ENCODE measurements at regions not wholly inside any gene's neighbourhood (a gene's known extent, or its start where the extent isn't known, plus 50 kb on each side); places are given as distances from the start of the nearest gene placed in this dataset.

DNA sequence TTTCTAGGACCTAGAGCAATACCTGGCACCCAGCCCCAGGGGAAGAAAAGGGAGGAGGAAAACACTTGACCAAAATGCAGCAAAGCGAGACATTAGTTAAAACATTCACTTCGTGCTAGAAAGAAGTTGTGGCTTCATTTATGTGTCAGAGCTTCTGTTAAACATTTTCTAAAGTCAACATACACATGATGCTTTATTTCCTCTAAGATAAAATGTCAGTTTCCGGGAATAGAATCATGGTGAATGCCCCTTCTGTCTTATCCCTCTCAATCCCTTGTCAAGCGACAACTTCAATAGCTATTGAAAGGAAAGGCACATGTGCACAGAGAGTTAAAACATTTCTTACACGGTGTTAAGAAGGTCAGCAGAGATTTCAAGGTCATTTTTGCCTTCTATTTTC, 404.6 kb upstream of the CWC22 start:
- no peak for DNase-seq (ENCODE audit: low spot score)
- TF ChIP-seq, protein P1, sequence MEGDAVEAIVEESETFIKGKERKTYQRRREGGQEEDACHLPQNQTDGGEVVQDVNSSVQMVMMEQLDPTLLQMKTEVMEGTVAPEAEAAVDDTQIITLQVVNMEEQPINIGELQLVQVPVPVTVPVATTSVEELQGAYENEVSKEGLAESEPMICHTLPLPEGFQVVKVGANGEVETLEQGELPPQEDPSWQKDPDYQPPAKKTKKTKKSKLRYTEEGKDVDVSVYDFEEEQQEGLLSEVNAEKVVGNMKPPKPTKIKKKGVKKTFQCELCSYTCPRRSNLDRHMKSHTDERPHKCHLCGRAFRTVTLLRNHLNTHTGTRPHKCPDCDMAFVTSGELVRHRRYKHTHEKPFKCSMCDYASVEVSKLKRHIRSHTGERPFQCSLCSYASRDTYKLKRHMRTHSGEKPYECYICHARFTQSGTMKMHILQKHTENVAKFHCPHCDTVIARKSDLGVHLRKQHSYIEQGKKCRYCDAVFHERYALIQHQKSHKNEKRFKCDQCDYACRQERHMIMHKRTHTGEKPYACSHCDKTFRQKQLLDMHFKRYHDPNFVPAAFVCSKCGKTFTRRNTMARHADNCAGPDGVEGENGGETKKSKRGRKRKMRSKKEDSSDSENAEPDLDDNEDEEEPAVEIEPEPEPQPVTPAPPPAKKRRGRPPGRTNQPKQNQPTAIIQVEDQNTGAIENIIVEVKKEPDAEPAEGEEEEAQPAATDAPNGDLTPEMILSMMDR (IDR thresholded peaks at IDR 0.05; ENCODE audit: borderline replicate concordance, control extremely low read depth, extremely low read depth, insufficient read depth, missing control alignments): no peak
- in situ Hi-C loops (cut with MboI; ENCODE audit: low sequenced_read_pairs, unreplicated experiment): no loop called here

DNA sequence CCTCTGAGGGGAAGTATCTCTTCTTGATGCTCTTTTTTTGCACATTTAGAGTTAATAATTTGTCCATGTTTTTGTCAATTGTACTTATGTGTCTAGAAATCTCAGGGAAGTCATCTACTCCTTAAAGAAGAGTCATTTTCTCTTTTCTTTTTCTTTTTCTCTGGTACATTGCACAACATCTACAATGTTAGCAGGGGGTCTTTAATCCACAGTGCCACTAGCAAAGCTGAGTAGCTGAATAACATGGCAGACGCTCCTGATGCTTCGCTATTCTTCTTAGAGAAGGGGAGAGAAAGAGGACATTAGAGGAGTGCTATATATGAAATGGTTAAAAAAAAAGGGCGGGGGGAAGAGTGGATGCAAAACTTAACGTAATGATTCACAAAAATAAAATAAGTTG, 399.6 kb upstream of the CWC22 start:
- no peak for DNase-seq (ENCODE audit: low spot score)
- TF ChIP-seq, protein P1 (IDR thresholded peaks at IDR 0.05; ENCODE audit: borderline replicate concordance, control extremely low read depth, extremely low read depth, insufficient read depth, missing control alignments): no peak
- in situ Hi-C loops (cut with MboI; ENCODE audit: low sequenced_read_pairs, unreplicated experiment): no loop called here

DNA sequence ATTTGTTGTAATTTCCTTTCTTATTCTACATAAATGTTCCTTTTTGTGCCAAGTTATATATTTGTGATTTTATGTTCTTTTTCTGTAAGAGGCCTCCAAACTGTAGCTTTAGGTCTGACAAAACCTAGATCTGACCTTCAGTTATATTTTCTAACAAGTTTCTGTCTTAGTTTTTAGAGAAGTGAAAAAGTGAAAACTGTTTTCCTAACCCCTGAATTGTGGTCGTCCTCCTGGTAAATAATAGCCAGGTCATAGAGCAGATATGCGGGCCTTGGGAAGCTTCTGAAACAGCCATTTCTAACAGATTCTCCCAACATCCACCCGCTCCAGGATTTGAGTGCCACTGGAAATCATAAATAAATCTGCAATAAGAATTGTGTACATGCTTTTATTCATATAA, 398.4 kb upstream of the CWC22 start:
- TF ChIP-seq, protein P1 (IDR thresholded peaks at IDR 0.05; ENCODE audit: borderline replicate concordance, control extremely low read depth, extremely low read depth, insufficient read depth, missing control alignments): no peak
- in situ Hi-C loops (cut with MboI; ENCODE audit: low sequenced_read_pairs, unreplicated experiment): no loop called here
- DNase-seq (ENCODE audit: low spot score): no peak

DNA sequence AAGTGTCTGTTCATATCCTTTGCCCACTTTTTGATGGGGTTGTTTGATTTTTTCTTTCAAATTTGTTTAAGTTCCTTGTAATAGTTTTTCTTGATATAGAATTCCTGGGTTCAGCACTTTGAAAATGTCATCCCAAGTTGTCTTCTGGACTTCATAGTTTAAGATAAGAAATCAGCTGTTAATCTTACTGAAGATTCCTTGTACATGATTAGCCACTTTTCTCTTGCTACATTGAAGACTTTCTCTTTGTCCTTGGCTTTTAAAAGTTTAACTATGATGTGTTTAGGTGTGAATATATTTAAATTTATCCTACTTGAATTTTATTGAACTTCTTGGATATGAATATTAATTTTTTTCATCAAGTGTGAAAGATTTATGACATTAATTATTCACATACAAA, 387.2 kb upstream of the CWC22 start:
- TF ChIP-seq, protein P1 (IDR thresholded peaks at IDR 0.05; ENCODE audit: borderline replicate concordance, control extremely low read depth, extremely low read depth, insufficient read depth, missing control alignments): no peak
- in situ Hi-C loops (cut with MboI; ENCODE audit: low sequenced_read_pairs, unreplicated experiment): no loop called here
- DNase-seq (ENCODE audit: low spot score): no peak

DNA sequence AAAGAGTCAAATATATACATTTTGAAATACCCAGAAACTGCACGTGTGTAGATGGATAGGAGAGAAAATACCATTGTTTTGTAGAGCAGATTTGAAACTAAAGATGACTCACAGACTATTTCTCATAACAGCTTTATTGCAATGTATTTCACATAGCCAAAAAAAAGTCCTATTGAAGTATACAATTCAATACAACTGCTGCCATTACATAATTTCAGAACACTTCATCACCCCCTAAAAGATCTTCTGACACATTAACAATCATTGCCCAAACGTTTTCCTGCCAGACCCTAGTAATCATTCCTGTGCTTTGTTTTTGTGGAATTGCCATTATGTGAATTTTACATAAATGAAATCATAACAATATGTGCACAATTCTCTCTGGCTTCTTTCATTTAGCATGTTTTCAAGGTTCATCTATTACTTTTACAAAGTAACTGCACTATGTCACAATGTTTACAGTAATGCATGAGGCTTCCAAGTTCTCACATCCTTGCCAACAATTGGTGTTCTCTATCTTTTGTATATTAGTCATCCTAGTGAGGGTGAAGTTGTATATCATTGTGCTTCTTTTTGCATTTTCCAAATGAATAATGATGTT, 378.6 kb upstream of the CWC22 start:
- in situ Hi-C loops (cut with MboI; ENCODE audit: low sequenced_read_pairs, unreplicated experiment): no loop called here
- DNase-seq (ENCODE audit: low spot score): no peak
- TF ChIP-seq, protein P1 (IDR thresholded peaks at IDR 0.05; ENCODE audit: borderline replicate concordance, control extremely low read depth, extremely low read depth, insufficient read depth, missing control alignments): no peak

DNA sequence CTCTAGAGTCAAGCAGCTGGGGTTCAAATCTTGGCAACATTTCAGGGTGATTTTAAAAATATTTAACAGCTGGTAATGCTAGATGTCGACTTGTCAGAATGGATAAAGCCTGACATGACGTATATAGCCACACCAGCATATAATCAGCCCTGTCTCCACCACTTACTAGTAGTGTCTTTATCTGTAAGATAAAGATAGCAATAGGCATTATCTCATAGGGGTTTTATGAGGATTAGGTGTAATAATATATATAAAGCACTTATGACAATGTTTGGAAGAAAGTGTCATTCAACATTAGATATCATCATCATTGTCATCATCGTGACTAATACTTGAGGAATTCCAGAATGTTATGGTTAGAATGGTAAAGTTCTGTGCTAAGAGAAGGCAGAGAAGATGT, 369.0 kb upstream of the CWC22 start:
- TF ChIP-seq, protein P1 (IDR thresholded peaks at IDR 0.05; ENCODE audit: borderline replicate concordance, control extremely low read depth, extremely low read depth, insufficient read depth, missing control alignments): no peak
- DNase-seq (ENCODE audit: low spot score): no peak
- in situ Hi-C loops (cut with MboI; ENCODE audit: low sequenced_read_pairs, unreplicated experiment): no loop called here

Measured in GM13976 (cell line).